WTC11 (cell line): ENCODE measurements at regions not wholly inside any gene's neighbourhood (a gene's known extent, or its start where the extent isn't known, plus 50 kb on each side); places are given as distances from the start of the nearest gene placed in this dataset.

ENCODE experiments used
- ATAC-seq: fragments of 200-7000 bp; cut with Tn5 transposase; 2 replicates; pipeline ENCODE4 v1.10.0; 2021; ENCODE audit warnings: mild to moderate bottlenecking, moderate library complexity
- CTCF ChIA-PET: fragments of 300-600 bp; sonication (Branson Sonifier 250); formaldehyde crosslinking; loops from one replicate; lab custom pipeline; 2021; ENCODE audit warnings: antibody characterized with exemption; lab: Charles Lee
- POLR2A ChIA-PET: fragments of 350-600 bp; sonication (Branson Sonifier 250); formaldehyde crosslinking; loops from one replicate; lab custom pipeline; 2021; ENCODE audit warnings: antibody characterized with exemption; lab: Charles Lee
- DNase-seq: peaks from one replicate; pipeline ENCODE4 v3.0.0; 2021; ENCODE audit warnings: low spot score
- H3K27ac Mint-ChIP-seq: 2 replicates; pipeline ENCODE4 v1.8.0; 2021; ENCODE audit warnings: mixed read lengths
- H3K27me3 Mint-ChIP-seq: 2 replicates; pipeline ENCODE4 v1.8.0; 2021; ENCODE audit warnings: low read depth, mild to moderate bottlenecking, moderate library complexity, mixed read lengths
- H3K36me3 Mint-ChIP-seq: 2 replicates; pipeline ENCODE4 v1.8.0; 2021; ENCODE audit warnings: mixed read lengths
- H3K4me1 Mint-ChIP-seq: 2 replicates; pipeline ENCODE4 v1.8.0; 2022; ENCODE audit warnings: mixed read lengths
- H3K4me3 Mint-ChIP-seq: 2 replicates; pipeline ENCODE4 v1.8.0; 2021; ENCODE audit warnings: mild to moderate bottlenecking, moderate library complexity, mixed read lengths
- H3K9me3 Mint-ChIP-seq: 2 replicates; pipeline ENCODE4 v1.8.0; 2021; ENCODE audit warnings: mixed read lengths
- CBFB ChIP-seq: sonication (generic); formaldehyde crosslinking; IDR thresholded peaks from 2 replicates; pipeline ENCODE4 v1.8.1; 2022; ENCODE audit warnings: mild to moderate bottlenecking, low read depth, missing genetic modification reagents
- FOXP1 ChIP-seq: sonication (generic); formaldehyde crosslinking; IDR thresholded peaks from 2 replicates; pipeline ENCODE4 v1.8.0; 2022; ENCODE audit warnings: missing genetic modification reagents, mild to moderate bottlenecking, moderate library complexity, borderline replicate concordance
- HMGA2 ChIP-seq: fragments of 250-450 bp; sonication (Bioruptor Pico); IDR thresholded peaks from 2 replicates; pipeline ENCODE4 v1.4.0; 2021; ENCODE audit warnings: mild to moderate bottlenecking, moderate library complexity
- JAZF1 ChIP-seq: fragments of 250-450 bp; sonication (Bioruptor Pico); IDR thresholded peaks from 2 replicates; pipeline ENCODE4 v1.9.0; 2021; ENCODE audit warnings: moderate library complexity, mild to moderate bottlenecking, inconsistent platforms
- MYBL2 ChIP-seq: sonication (generic); formaldehyde crosslinking; IDR thresholded peaks from 2 replicates; pipeline ENCODE4 v1.8.1; 2023; ENCODE audit warnings: mild to moderate bottlenecking, moderate library complexity, missing genetic modification reagents
- NFE2L1 ChIP-seq: sonication (generic); formaldehyde crosslinking; IDR thresholded peaks from 2 replicates; pipeline ENCODE4 v1.8.1; 2023; ENCODE audit warnings: missing genetic modification reagents
- PREB ChIP-seq: sonication (generic); formaldehyde crosslinking; IDR thresholded peaks from 2 replicates; pipeline ENCODE4 v1.8.1; 2022; ENCODE audit warnings: mild to moderate bottlenecking, missing genetic modification reagents, moderate library complexity, borderline replicate concordance
- SMAD4 ChIP-seq: sonication (generic); formaldehyde crosslinking; IDR thresholded peaks from 2 replicates; pipeline ENCODE4 v1.8.0; 2022; ENCODE audit warnings: mild to moderate bottlenecking, missing genetic modification reagents
- SOX15 ChIP-seq: fragments of 250-450 bp; sonication (Bioruptor Pico); IDR thresholded peaks from 2 replicates; pipeline ENCODE4 v1.9.0; 2021; ENCODE audit warnings: mild to moderate bottlenecking
- STAT6 ChIP-seq: sonication (generic); formaldehyde crosslinking; conservative IDR thresholded peaks from 2 replicates; pipeline ENCODE4 v1.8.1; 2023; ENCODE audit warnings: mild to moderate bottlenecking, low read depth, missing genetic modification reagents, moderate library complexity
- TCF7 ChIP-seq: sonication (generic); formaldehyde crosslinking; IDR thresholded peaks from 2 replicates; pipeline ENCODE4 v1.8.0; 2022; ENCODE audit warnings: mild to moderate bottlenecking, low read depth, missing genetic modification reagents, moderate library complexity
- ZMAT4 ChIP-seq: fragments of 250-450 bp; sonication (Bioruptor Pico); IDR thresholded peaks from 2 replicates; pipeline ENCODE4 v1.9.0; 2021; ENCODE audit warnings: mild to moderate bottlenecking
- TF ChIP-seq, protein P1 (sequence below): sonication (generic); formaldehyde crosslinking; IDR thresholded peaks from 2 replicates; pipeline ENCODE4 v1.8.1; 2023; ENCODE audit warnings: mild to moderate bottlenecking, moderate library complexity, missing genetic modification reagents
- TF ChIP-seq, protein P2 (sequence below): sonication (generic); formaldehyde crosslinking; IDR thresholded peaks from 2 replicates; pipeline ENCODE4 v1.8.1; 2023; ENCODE audit warnings: mild to moderate bottlenecking, missing genetic modification reagents
- TF ChIP-seq, protein P3 (sequence below): sonication (generic); formaldehyde crosslinking; IDR thresholded peaks from 2 replicates; pipeline ENCODE4 v1.8.0; 2022; ENCODE audit warnings: mild to moderate bottlenecking, missing genetic modification reagents
- TF ChIP-seq, protein P4 (sequence below): sonication (generic); formaldehyde crosslinking; IDR thresholded peaks from 2 replicates; pipeline ENCODE4 v1.8.1; 2022; ENCODE audit warnings: low read depth, mild to moderate bottlenecking, moderate library complexity, missing genetic modification reagents, borderline replicate concordance
- TF ChIP-seq, protein P5 (sequence below): sonication (generic); formaldehyde crosslinking; IDR thresholded peaks from 2 replicates; pipeline ENCODE4 v1.8.0; 2022; ENCODE audit warnings: mild to moderate bottlenecking, missing genetic modification reagents
- TF ChIP-seq, protein P6 (sequence below): sonication (generic); formaldehyde crosslinking; IDR thresholded peaks from 2 replicates; pipeline ENCODE4 v1.8.1; 2022; ENCODE audit warnings: missing genetic modification reagents, borderline replicate concordance

DNA sequence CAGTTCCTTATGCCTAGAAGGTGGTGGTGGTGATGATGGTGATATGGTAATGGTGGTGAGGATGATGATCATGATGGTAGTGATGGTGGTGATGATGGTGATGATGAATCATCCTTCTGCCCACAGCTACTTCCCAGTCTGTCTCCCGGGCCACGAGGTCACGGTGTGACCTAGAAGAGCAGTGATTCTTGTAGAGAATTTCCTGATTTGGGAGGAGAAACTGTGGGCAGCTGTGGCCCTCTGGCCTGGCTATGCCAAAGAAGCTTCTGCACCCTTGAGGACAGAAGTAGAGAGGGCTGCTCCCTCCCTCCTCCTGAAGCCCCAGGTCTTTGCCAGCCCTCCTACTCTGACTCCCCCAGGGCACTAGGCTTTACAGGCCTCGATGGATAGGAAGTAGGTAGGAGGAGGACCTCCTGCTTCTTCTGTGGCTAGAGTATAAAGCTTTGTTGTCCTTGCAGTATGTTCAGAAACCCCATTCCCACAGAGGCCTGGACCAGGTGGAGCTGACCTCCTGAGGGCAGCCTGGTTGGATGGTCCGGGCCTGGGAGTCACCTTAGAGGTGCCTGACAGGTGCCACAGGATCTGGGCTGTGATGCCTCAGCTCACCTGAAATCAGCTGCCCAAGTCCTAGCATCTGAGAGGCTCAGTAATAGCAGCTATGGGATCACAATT is 57.9 kb upstream of the EPAS1 start:
- no peak for ATAC-seq
- ChIA-PET CTCF (no interaction called here), POLR2A (no interaction called here)

GRCh38 chr2:46239847-46240181 is 57.4 kb upstream of the EPAS1 start:
- ChIA-PET POLR2A (no interaction called here), CTCF (no interaction called here)
- no peak for DNase-seq
- TF ChIP-seq STAT6 (CRISPR knock-in tag) (no peak), TCF7 (no peak), MYBL2 (CRISPR knock-in tag) (no peak), SMAD4 (no peak), HMGA2 (CRISPR knock-in tag) (no peak), PREB (CRISPR knock-in tag) (no peak)
- TF ChIP-seq, protein P1, sequence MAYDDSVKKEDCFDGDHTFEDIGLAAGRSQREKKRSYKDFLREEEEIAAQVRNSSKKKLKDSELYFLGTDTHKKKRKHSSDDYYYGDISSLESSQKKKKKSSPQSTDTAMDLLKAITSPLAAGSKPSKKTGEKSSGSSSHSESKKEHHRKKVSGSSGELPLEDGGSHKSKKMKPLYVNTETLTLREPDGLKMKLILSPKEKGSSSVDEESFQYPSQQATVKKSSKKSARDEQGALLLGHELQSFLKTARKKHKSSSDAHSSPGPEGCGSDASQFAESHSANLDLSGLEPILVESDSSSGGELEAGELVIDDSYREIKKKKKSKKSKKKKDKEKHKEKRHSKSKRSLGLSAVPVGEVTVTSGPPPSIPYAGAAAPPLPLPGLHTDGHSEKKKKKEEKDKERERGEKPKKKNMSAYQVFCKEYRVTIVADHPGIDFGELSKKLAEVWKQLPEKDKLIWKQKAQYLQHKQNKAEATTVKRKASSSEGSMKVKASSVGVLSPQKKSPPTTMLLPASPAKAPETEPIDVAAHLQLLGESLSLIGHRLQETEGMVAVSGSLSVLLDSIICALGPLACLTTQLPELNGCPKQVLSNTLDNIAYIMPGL (CRISPR knock-in tag), result no peak
- TF ChIP-seq, protein P2, sequence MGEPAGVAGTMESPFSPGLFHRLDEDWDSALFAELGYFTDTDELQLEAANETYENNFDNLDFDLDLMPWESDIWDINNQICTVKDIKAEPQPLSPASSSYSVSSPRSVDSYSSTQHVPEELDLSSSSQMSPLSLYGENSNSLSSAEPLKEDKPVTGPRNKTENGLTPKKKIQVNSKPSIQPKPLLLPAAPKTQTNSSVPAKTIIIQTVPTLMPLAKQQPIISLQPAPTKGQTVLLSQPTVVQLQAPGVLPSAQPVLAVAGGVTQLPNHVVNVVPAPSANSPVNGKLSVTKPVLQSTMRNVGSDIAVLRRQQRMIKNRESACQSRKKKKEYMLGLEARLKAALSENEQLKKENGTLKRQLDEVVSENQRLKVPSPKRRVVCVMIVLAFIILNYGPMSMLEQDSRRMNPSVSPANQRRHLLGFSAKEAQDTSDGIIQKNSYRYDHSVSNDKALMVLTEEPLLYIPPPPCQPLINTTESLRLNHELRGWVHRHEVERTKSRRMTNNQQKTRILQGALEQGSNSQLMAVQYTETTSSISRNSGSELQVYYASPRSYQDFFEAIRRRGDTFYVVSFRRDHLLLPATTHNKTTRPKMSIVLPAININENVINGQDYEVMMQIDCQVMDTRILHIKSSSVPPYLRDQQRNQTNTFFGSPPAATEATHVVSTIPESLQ, result no peak
- H3K27me3 Mint-ChIP-seq, result no peaks in the 10 kb centered on the region
- no peak overlapping the region for H3K4me3 Mint-ChIP-seq
- peaks cover 7% of the 10 kb centered on the region; the same call in 1 of the 2 replicates for H3K4me1 Mint-ChIP-seq
- ATAC-seq, result no peak
- H3K9me3 Mint-ChIP-seq, result no peaks in the 10 kb centered on the region
- H3K27ac Mint-ChIP-seq, result no peak overlapping the region
- no peaks in the 10 kb centered on the region for H3K36me3 Mint-ChIP-seq

More for the DNA sequence above, 57.9 kb upstream of the EPAS1 start:
- H3K4me1 Mint-ChIP-seq, result peaks cover 7% of the 10 kb centered on the region; the same call in 1 of the 2 replicates
- no peak overlapping the region for H3K27ac Mint-ChIP-seq
- no peaks in the 10 kb centered on the region for H3K36me3 Mint-ChIP-seq
- TF ChIP-seq NFE2L1 (CRISPR knock-in tag) (no peak), JAZF1 (CRISPR knock-in tag) (no peak), ZMAT4 (CRISPR knock-in tag) (no peak), SOX15 (CRISPR knock-in tag) (no peak)
- TF ChIP-seq, protein P3, sequence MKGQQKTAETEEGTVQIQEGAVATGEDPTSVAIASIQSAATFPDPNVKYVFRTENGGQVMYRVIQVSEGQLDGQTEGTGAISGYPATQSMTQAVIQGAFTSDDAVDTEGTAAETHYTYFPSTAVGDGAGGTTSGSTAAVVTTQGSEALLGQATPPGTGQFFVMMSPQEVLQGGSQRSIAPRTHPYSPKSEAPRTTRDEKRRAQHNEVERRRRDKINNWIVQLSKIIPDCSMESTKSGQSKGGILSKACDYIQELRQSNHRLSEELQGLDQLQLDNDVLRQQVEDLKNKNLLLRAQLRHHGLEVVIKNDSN (CRISPR knock-in tag), result no peak
- H3K9me3 Mint-ChIP-seq, result no peaks in the 10 kb centered on the region
- no peak for DNase-seq
- H3K4me3 Mint-ChIP-seq, result no peak overlapping the region
- H3K27me3 Mint-ChIP-seq, result no peaks in the 10 kb centered on the region

DNA sequence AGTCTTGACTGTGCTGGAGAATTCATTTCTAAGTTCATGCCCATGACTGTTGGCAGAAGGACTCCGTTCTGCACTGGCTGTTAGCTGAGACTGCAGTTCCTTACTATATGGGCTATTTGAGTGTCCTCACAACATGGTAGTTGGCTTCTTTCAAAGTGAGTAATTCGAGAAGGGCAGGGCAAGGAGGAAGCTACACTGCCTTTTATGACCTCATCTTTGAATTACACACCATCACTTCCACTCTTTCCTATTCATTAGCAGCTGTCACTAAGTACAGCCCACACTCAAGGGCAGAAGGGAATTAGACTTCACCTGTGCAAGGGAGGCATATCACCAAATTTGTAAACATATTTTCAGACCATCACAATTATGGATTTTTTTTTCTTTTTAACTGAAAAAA is 55.9 kb upstream of the EPAS1 start:
- H3K4me1 Mint-ChIP-seq, result peaks cover 9% of the 10 kb centered on the region; the same call in 1 of the 2 replicates
- H3K4me3 Mint-ChIP-seq, result no peak overlapping the region
- ChIA-PET CTCF (no interaction called here), POLR2A (no interaction called here)
- peaks cover 8% of the 10 kb centered on the region for H3K9me3 Mint-ChIP-seq
- ATAC-seq, result peak; percentile 30; the same call in 1 of the 2 replicates
- no peaks in the 10 kb centered on the region; the same call in 1 of the 2 replicates for H3K27me3 Mint-ChIP-seq
- H3K27ac Mint-ChIP-seq, result no peak overlapping the region
- DNase-seq, result no peak
- H3K36me3 Mint-ChIP-seq, result no peaks in the 10 kb centered on the region
- TF ChIP-seq, protein P4, sequence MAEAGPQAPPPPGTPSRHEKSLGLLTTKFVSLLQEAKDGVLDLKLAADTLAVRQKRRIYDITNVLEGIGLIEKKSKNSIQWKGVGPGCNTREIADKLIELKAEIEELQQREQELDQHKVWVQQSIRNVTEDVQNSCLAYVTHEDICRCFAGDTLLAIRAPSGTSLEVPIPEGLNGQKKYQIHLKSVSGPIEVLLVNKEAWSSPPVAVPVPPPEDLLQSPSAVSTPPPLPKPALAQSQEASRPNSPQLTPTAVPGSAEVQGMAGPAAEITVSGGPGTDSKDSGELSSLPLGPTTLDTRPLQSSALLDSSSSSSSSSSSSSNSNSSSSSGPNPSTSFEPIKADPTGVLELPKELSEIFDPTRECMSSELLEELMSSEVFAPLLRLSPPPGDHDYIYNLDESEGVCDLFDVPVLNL (CRISPR knock-in tag), result no peak
- TF ChIP-seq FOXP1 (CRISPR knock-in tag) (no peak), CBFB (no peak)
- TF ChIP-seq, protein P5, sequence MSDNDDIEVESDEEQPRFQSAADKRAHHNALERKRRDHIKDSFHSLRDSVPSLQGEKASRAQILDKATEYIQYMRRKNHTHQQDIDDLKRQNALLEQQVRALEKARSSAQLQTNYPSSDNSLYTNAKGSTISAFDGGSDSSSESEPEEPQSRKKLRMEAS (CRISPR knock-in tag), result no peak
- TF ChIP-seq, protein P6, sequence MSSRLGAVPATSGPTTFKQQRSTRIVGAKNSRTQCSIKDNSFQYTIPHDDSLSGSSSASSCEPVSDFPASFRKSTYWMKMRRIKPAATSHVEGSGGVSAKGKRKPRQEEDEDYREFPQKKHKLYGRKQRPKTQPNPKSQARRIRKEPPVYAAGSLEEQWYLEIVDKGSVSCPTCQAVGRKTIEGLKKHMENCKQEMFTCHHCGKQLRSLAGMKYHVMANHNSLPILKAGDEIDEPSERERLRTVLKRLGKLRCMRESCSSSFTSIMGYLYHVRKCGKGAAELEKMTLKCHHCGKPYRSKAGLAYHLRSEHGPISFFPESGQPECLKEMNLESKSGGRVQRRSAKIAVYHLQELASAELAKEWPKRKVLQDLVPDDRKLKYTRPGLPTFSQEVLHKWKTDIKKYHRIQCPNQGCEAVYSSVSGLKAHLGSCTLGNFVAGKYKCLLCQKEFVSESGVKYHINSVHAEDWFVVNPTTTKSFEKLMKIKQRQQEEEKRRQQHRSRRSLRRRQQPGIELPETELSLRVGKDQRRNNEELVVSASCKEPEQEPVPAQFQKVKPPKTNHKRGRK (CRISPR knock-in tag), result no peak
